Astrocyte (in vitro differentiated cells and primary cell): ENCODE measurements at regions not wholly inside any gene's neighbourhood (a gene's known extent, or its start where the extent isn't known, plus 50 kb on each side); places are given as distances from the start of the nearest gene placed in this dataset.

Experiments
- DNase-seq: peaks from one replicate; pipeline ENCODE4 v3.0.0-alpha.2; 2010; ENCODE audit warnings: low read depth
- FAIRE-seq: peaks from 2 replicates; lab custom pipeline; 2011; peaks lifted over from hg19 to GRCh38; lab: Jason Lieb, UNC
- H2AFZ ChIP-seq: 2 replicates; pipeline ENCODE4 v1.6.0; 2012; ENCODE audit warnings: low read depth, low read length, inconsistent platforms
- H3K27ac ChIP-seq: 2 replicates; pipeline ENCODE4 v1.5.1; 2011; ENCODE audit warnings: low read depth, low read length, inconsistent platforms
- H3K27me3 ChIP-seq: 2 replicates; pipeline ENCODE4 v1.6.0; 2011; ENCODE audit warnings: low read length, inconsistent platforms; ENCODE audit not compliant: insufficient read depth
- H3K36me3 ChIP-seq: 2 replicates; pipeline ENCODE4 v1.5.1; 2011; ENCODE audit warnings: low read length, inconsistent platforms; ENCODE audit not compliant: insufficient read depth
- H3K4me1 ChIP-seq: 2 replicates; pipeline ENCODE4 v1.5.1; 2011; ENCODE audit warnings: low read length, inconsistent platforms; ENCODE audit not compliant: insufficient read depth
- H3K4me2 ChIP-seq: 2 replicates; pipeline ENCODE4 v1.6.0; 2012; ENCODE audit warnings: low read length, inconsistent platforms
- H3K4me3 ChIP-seq: 2 replicates; pipeline ENCODE4 v1.5.1; 2011; ENCODE audit warnings: low read depth, mild to moderate bottlenecking, low read length, inconsistent platforms; ENCODE audit not compliant: insufficient read depth
- H3K79me2 ChIP-seq: 2 replicates; pipeline ENCODE4 v1.6.0; 2012; ENCODE audit warnings: mild to moderate bottlenecking, low read length, inconsistent platforms; ENCODE audit not compliant: insufficient read depth
- H3K9ac ChIP-seq: 2 replicates; pipeline ENCODE4 v1.6.0; 2012; ENCODE audit warnings: mild to moderate bottlenecking, low read length, inconsistent platforms
- H3K9me3 ChIP-seq: 2 replicates; pipeline ENCODE4 v1.5.1; 2012; ENCODE audit warnings: low read depth, mild to moderate bottlenecking, low read length, inconsistent platforms; ENCODE audit not compliant: insufficient read depth
- H4K20me1 ChIP-seq: 2 replicates; pipeline ENCODE4 v1.6.0; 2012; ENCODE audit warnings: low read length, inconsistent platforms; ENCODE audit not compliant: insufficient read depth
- H3K27ac Mint-ChIP-seq: one replicate; pipeline ENCODE4 v1.8.0; 2021; ENCODE audit warnings: mild to moderate bottlenecking, mixed read lengths; ENCODE audit not compliant: unreplicated experiment
- H3K27me3 Mint-ChIP-seq: one replicate; pipeline ENCODE4 v1.8.0; 2021; ENCODE audit warnings: low read depth, mixed read lengths; ENCODE audit not compliant: unreplicated experiment
- H3K36me3 Mint-ChIP-seq: one replicate; pipeline ENCODE4 v1.8.0; 2021; ENCODE audit warnings: low read depth, mixed read lengths; ENCODE audit not compliant: unreplicated experiment
- H3K4me1 Mint-ChIP-seq: one replicate; pipeline ENCODE4 v1.8.0; 2021; ENCODE audit warnings: low read depth, mixed read lengths; ENCODE audit not compliant: unreplicated experiment
- H3K4me3 Mint-ChIP-seq: one replicate; pipeline ENCODE4 v1.8.0; 2021; ENCODE audit warnings: mild to moderate bottlenecking, moderate library complexity, mixed read lengths; ENCODE audit not compliant: unreplicated experiment
- H3K9me3 Mint-ChIP-seq: one replicate; pipeline ENCODE4 v1.8.0; 2021; ENCODE audit warnings: mild to moderate bottlenecking, mixed read lengths; ENCODE audit not compliant: unreplicated experiment
- EZH2 ChIP-seq: IDR thresholded peaks from 2 replicates; pipeline ENCODE4 v1.6.1; 2012; ENCODE audit warnings: mild to moderate bottlenecking, low read length, inconsistent platforms; ENCODE audit not compliant: insufficient read depth
- TF ChIP-seq, protein P1 (sequence below): IDR thresholded peaks from 2 replicates; pipeline ENCODE4 v1.5.1; 2011; ENCODE audit warnings: low read depth, mild to moderate bottlenecking, inconsistent platforms, low read length, moderate library complexity; ENCODE audit not compliant: insufficient read depth

DNA sequence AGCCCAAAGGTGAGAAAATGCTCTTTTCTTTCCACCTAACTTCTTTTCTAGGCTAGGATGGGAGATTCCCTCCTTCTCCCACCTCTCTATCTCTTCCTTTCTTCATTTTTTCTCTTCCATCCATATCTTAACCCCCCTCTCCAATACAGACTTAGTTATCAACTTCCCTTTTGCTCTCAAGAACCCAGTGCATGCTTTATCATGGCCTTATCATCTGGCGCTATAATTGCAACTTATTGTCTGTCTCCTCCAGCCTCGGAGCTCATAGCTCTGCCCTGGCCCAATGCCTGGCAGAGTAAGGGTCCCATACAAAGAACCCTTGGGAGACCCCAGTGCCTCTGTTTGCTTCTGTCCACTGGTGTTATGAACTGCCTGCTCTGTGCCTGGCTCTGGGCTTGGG, 71.0 kb upstream of the NFASC start:
- Histone ChIP-seq H3K27ac (no peak overlapping the region), H3K36me3 (no peaks in the 10 kb centered on the region), H3K4me2 (no peak overlapping the region), H3K27me3 (peaks cover 16% of the 10 kb centered on the region), H3K9ac (no peak overlapping the region), H3K9me3 (no peaks in the 10 kb centered on the region), H3K79me2 (no peaks in the 10 kb centered on the region), H2AFZ (no peak overlapping the region), H4K20me1 (no peaks in the 10 kb centered on the region), H3K4me1 (no peaks in the 10 kb centered on the region), H3K4me3 (no peak overlapping the region)
- DNase-seq (no peak), FAIRE-seq (no peak)
- Mint-ChIP-seq H3K4me1 (no peaks in the 10 kb centered on the region), H3K36me3 (no peaks in the 10 kb centered on the region), H3K4me3 (no peak overlapping the region), H3K9me3 (peaks cover 3% of the 10 kb centered on the region), H3K27ac (no peak overlapping the region), H3K27me3 (peaks cover 62% of the 10 kb centered on the region)
- no peak for TF ChIP-seq EZH2
- TF ChIP-seq, protein P1, sequence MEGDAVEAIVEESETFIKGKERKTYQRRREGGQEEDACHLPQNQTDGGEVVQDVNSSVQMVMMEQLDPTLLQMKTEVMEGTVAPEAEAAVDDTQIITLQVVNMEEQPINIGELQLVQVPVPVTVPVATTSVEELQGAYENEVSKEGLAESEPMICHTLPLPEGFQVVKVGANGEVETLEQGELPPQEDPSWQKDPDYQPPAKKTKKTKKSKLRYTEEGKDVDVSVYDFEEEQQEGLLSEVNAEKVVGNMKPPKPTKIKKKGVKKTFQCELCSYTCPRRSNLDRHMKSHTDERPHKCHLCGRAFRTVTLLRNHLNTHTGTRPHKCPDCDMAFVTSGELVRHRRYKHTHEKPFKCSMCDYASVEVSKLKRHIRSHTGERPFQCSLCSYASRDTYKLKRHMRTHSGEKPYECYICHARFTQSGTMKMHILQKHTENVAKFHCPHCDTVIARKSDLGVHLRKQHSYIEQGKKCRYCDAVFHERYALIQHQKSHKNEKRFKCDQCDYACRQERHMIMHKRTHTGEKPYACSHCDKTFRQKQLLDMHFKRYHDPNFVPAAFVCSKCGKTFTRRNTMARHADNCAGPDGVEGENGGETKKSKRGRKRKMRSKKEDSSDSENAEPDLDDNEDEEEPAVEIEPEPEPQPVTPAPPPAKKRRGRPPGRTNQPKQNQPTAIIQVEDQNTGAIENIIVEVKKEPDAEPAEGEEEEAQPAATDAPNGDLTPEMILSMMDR, result no peak

DNA sequence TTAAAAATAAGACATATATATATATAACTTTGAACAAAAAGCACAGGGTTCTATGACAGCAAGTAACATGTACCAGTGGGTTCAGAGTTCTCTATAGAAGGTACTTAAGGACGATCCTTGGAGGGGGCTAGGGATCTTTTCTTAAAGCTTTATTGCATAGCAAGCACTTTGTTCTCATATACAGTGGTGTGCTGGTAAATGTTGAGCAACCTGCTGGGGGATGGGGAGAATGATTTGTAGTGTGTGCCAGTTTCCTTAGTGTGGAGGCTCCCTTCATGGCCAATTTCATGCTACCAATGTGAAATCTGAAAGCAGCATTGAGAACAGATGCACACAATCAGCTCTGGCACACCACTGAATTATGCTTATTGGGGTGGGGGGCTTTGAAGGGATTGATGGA, 69.5 kb upstream of the NFASC start:
- Mint-ChIP-seq H3K27ac (no peak overlapping the region), H3K9me3 (peaks cover 3% of the 10 kb centered on the region), H3K4me3 (no peak overlapping the region), H3K4me1 (no peaks in the 10 kb centered on the region), H3K27me3 (peaks cover 59% of the 10 kb centered on the region), H3K36me3 (no peaks in the 10 kb centered on the region)
- no peak for DNase-seq
- H3K4me3 ChIP-seq, result no peak overlapping the region
- no peak for FAIRE-seq
- H3K9me3 ChIP-seq, result no peaks in the 10 kb centered on the region
- no peaks in the 10 kb centered on the region for H3K4me1 ChIP-seq
- H2AFZ ChIP-seq, result no peak overlapping the region
- H3K9ac ChIP-seq, result no peak overlapping the region
- H3K79me2 ChIP-seq, result no peaks in the 10 kb centered on the region
- no peak overlapping the region for H3K4me2 ChIP-seq
- no peak overlapping the region for H3K27ac ChIP-seq
- H4K20me1 ChIP-seq, result no peaks in the 10 kb centered on the region
- no peaks in the 10 kb centered on the region for H3K36me3 ChIP-seq
- no peak for TF ChIP-seq EZH2
- TF ChIP-seq, protein P1, result no peak
- peaks cover 20% of the 10 kb centered on the region for H3K27me3 ChIP-seq

DNA sequence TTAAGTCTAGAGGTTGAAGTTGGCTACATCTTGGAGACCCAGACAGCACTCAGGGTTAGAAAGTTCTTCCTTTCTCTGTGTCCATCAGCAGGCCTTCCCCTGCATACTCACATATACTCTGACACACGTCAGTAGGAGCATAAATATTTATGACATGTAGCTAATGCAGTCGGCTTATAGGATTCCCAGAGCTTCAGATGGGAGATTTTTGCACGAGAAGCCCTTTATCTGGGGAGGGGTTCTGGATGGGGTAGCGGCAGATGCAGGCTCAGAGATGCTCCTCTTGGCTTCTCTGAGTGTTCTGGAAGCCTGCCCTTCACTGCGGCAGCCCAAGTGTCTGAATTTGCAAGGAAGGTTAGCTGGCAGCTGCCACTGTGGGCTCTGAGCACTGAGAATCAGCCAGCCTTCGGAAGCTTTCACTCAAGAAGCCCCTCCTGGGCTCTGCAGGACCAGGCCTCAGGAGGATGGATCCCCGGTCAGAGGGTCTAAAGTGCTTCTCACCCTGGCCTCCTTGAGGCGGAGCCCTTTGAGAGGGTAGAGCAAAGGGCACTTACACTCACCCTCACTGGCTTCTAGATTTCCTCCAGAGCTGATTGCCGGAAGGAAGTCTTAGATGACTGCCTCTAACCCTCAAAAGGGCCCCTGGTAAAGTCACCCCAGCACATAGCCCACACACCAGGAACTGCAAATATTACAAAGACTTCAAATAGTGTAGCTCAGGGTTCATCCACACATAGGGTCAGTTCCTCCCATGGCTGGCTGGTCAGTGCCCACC, 68.1 kb upstream of the NFASC start:
- H3K9me3 ChIP-seq, result no peaks in the 10 kb centered on the region

More for the DNA sequence above, 68.1 kb upstream of the NFASC start:
- Mint-ChIP-seq H3K27ac (no peak overlapping the region), H3K36me3 (no peaks in the 10 kb centered on the region), H3K4me1 (no peaks in the 10 kb centered on the region), H3K27me3 (peaks cover 54% of the 10 kb centered on the region), H3K4me3 (no peak overlapping the region), H3K9me3 (no peaks in the 10 kb centered on the region)
- no peak for TF ChIP-seq EZH2
- TF ChIP-seq, protein P1, result no peak
- Histone ChIP-seq H3K4me2 (no peak overlapping the region), H4K20me1 (peaks cover 4% of the 10 kb centered on the region), H3K4me3 (no peak overlapping the region), H2AFZ (no peak overlapping the region), H3K27me3 (peaks cover 25% of the 10 kb centered on the region), H3K79me2 (no peaks in the 10 kb centered on the region), H3K27ac (no peak overlapping the region), H3K4me1 (no peaks in the 10 kb centered on the region), H3K36me3 (no peaks in the 10 kb centered on the region), H3K9ac (no peak overlapping the region)
- no peak for DNase-seq
- FAIRE-seq, result no peak
